ENCODE measurements at regions not wholly inside any gene's neighbourhood (a gene's known extent, or its start where the extent isn't known, plus 50 kb on each side); places are given as distances from the start of the nearest gene placed in this dataset.

GRCh38 chr11:30763951-30764350 is 177.8 kb upstream of the MPPED2 start:
- H3K36me3 Mint-ChIP-seq (ENCODE audit: insufficient read depth, unreplicated experiment) = no peaks in the 10 kb centered on the region
- no peak overlapping the region for H3K4me3 Mint-ChIP-seq (ENCODE audit: low read depth, unreplicated experiment)
- no peaks in the 10 kb centered on the region for H3K4me1 Mint-ChIP-seq (ENCODE audit: low read depth, unreplicated experiment)
- no peak for DNase-seq
- H3K9me3 Mint-ChIP-seq (ENCODE audit: low read depth, unreplicated experiment) = peaks cover 7% of the 10 kb centered on the region
- H3K27me3 Mint-ChIP-seq (ENCODE audit: unreplicated experiment) = no peaks in the 10 kb centered on the region
- no peak overlapping the region for H3K27ac Mint-ChIP-seq (ENCODE audit: unreplicated experiment)
- intact Hi-C loops (cut with micrococcal nuclease; ENCODE audit: unreplicated experiment) = no loop called here
- TF ChIP-seq, protein P1, sequence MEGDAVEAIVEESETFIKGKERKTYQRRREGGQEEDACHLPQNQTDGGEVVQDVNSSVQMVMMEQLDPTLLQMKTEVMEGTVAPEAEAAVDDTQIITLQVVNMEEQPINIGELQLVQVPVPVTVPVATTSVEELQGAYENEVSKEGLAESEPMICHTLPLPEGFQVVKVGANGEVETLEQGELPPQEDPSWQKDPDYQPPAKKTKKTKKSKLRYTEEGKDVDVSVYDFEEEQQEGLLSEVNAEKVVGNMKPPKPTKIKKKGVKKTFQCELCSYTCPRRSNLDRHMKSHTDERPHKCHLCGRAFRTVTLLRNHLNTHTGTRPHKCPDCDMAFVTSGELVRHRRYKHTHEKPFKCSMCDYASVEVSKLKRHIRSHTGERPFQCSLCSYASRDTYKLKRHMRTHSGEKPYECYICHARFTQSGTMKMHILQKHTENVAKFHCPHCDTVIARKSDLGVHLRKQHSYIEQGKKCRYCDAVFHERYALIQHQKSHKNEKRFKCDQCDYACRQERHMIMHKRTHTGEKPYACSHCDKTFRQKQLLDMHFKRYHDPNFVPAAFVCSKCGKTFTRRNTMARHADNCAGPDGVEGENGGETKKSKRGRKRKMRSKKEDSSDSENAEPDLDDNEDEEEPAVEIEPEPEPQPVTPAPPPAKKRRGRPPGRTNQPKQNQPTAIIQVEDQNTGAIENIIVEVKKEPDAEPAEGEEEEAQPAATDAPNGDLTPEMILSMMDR (IDR thresholded peaks at IDR 0.05; ENCODE audit: unreplicated experiment) = no peak
- CTCF ChIA-PET = no interaction called here
- BruUV-seq (replicated peaks) = no TSS peak

- intact Hi-C loops (cut with micrococcal nuclease; ENCODE audit: unreplicated experiment) = no loop called here
These were observed 176.0 kb upstream of the MPPED2 start for GRCh38 chr11:30762188-30762587.

GRCh38 chr11:30760345-30760744 is 174.2 kb upstream of the MPPED2 start:
- intact Hi-C loops (cut with micrococcal nuclease; ENCODE audit: unreplicated experiment) = no loop called here
- DNase-seq = no peak
- Mint-ChIP-seq H3K27me3 (ENCODE audit: unreplicated experiment) (no peaks in the 10 kb centered on the region), H3K4me1 (ENCODE audit: low read depth, unreplicated experiment) (no peaks in the 10 kb centered on the region), H3K4me3 (ENCODE audit: low read depth, unreplicated experiment) (no peak overlapping the region), H3K9me3 (ENCODE audit: low read depth, unreplicated experiment) (peaks cover 7% of the 10 kb centered on the region), H3K27ac (ENCODE audit: unreplicated experiment) (no peak overlapping the region), H3K36me3 (ENCODE audit: insufficient read depth, unreplicated experiment) (no peaks in the 10 kb centered on the region)
- TF ChIP-seq, protein P1 (IDR thresholded peaks at IDR 0.05; ENCODE audit: unreplicated experiment) = no peak
- no TSS peak for BruUV-seq (replicated peaks)
- CTCF ChIA-PET = no interaction called here

More at GRCh38 chr11:30762188-30762587, 176.0 kb upstream of the MPPED2 start:
- TF ChIP-seq, protein P1 (IDR thresholded peaks at IDR 0.05; ENCODE audit: unreplicated experiment) = no peak
- Mint-ChIP-seq H3K9me3 (ENCODE audit: low read depth, unreplicated experiment) (peaks cover 7% of the 10 kb centered on the region), H3K27me3 (ENCODE audit: unreplicated experiment) (no peaks in the 10 kb centered on the region), H3K4me1 (ENCODE audit: low read depth, unreplicated experiment) (no peaks in the 10 kb centered on the region), H3K36me3 (ENCODE audit: insufficient read depth, unreplicated experiment) (no peaks in the 10 kb centered on the region), H3K4me3 (ENCODE audit: low read depth, unreplicated experiment) (no peak overlapping the region), H3K27ac (ENCODE audit: unreplicated experiment) (no peak overlapping the region)
- CTCF ChIA-PET = no interaction called here
- no peak for DNase-seq
- BruUV-seq (replicated peaks) = no TSS peak

DNA sequence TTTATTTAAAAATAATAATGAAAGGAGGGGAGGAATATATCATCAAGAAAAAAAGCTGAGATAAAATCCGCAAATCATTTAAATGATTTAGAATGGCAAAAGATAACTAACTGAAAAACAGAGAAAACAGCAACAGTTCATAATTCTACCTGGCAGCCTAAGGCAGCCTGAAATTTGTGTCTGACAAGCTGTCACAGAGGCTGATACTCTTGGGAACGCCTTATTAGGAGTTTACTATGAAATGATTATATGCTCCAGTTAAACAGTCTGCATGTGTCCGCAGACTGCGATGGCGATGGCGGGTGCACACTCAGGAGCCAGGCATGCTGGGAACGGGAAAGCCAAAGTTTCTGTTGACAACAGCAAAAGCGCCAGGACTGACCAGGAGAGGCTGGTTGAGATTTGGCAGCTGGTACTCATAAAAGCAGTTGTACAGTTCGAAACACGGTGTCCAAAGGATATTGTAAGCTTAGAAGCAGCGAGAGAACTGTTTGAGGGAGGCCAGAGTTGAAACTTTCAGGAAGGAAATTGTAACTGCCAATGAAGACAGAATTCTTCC is 172.9 kb upstream of the MPPED2 start:
- H3K9me3 Mint-ChIP-seq (ENCODE audit: low read depth, unreplicated experiment) = peaks cover 8% of the 10 kb centered on the region
- CTCF ChIA-PET = no interaction called here
- intact Hi-C loops (cut with micrococcal nuclease; ENCODE audit: unreplicated experiment) = no loop called here
- H3K4me3 Mint-ChIP-seq (ENCODE audit: low read depth, unreplicated experiment) = no peak overlapping the region
- TF ChIP-seq, protein P1 (IDR thresholded peaks at IDR 0.05; ENCODE audit: unreplicated experiment) = no peak
- DNase-seq = no peak
- no TSS peak for BruUV-seq (replicated peaks)
- H3K27ac Mint-ChIP-seq (ENCODE audit: unreplicated experiment) = no peak overlapping the region
- H3K27me3 Mint-ChIP-seq (ENCODE audit: unreplicated experiment) = no peaks in the 10 kb centered on the region
- no peaks in the 10 kb centered on the region for H3K4me1 Mint-ChIP-seq (ENCODE audit: low read depth, unreplicated experiment)
- no peaks in the 10 kb centered on the region for H3K36me3 Mint-ChIP-seq (ENCODE audit: insufficient read depth, unreplicated experiment)

Measured in Calu3 (cell line).